H1 (cell line): ENCODE measurements at regions not wholly inside any gene's neighbourhood (a gene's known extent, or its start where the extent isn't known, plus 50 kb on each side); places are given as distances from the start of the nearest gene placed in this dataset.

Experiments
- GABPA ChIP-seq: IDR thresholded peaks from 2 replicates; pipeline ENCODE4 v1.6.1; 2011; ENCODE audit warnings: mild to moderate bottlenecking, low read length, moderate library complexity, borderline replicate concordance; ENCODE audit not compliant: insufficient read depth
- SP1 ChIP-seq: IDR thresholded peaks from 2 replicates; pipeline ENCODE4 v1.6.1; 2011; ENCODE audit warnings: low read depth, low read length
- TF ChIP-seq, protein P1 (sequence below), 3 experiments: IDR thresholded peaks; 1 replicate in 2 of 3; 2 replicates in 1 of 3; pipeline versions ENCODE4 v1.5.1 to v1.6.1; 2011; ENCODE audit warnings: low read length in 3 of 3, mild to moderate bottlenecking in 3 of 3, inconsistent platforms in 2 of 3, low read depth in 1 of 3, moderate library complexity in 1 of 3; ENCODE audit not compliant: insufficient read depth in 1 of 3; ENCODE audit errors: control extremely low read depth in 1 of 3

GRCh38 chr2:199569336-199569735, 111.6 kb upstream of the SATB2 start:
- TF ChIP-seq SP1 (no peak), GABPA (no peak)
- TF ChIP-seq, protein P1, sequence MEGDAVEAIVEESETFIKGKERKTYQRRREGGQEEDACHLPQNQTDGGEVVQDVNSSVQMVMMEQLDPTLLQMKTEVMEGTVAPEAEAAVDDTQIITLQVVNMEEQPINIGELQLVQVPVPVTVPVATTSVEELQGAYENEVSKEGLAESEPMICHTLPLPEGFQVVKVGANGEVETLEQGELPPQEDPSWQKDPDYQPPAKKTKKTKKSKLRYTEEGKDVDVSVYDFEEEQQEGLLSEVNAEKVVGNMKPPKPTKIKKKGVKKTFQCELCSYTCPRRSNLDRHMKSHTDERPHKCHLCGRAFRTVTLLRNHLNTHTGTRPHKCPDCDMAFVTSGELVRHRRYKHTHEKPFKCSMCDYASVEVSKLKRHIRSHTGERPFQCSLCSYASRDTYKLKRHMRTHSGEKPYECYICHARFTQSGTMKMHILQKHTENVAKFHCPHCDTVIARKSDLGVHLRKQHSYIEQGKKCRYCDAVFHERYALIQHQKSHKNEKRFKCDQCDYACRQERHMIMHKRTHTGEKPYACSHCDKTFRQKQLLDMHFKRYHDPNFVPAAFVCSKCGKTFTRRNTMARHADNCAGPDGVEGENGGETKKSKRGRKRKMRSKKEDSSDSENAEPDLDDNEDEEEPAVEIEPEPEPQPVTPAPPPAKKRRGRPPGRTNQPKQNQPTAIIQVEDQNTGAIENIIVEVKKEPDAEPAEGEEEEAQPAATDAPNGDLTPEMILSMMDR (IDR thresholded peaks at IDR 0.05; ENCODE audit: control extremely low read depth in 1 of 3, insufficient read depth in 1 of 3, low read depth in 1 of 3, low read length in 3 of 3): no peak
